ENCODE measurements at regions not wholly inside any gene's neighbourhood (a gene's known extent, or its start where the extent isn't known, plus 50 kb on each side); places are given as distances from the start of the nearest gene placed in this dataset.

GRCh38 chr13:76425935-76426334 lies 460.3 kb downstream of the KCTD12 start:
- ChIA-PET CTCF (no interaction called here), POLR2A (no interaction called here)
- TF ChIP-seq HDGF (IDR thresholded peaks at IDR 0.05; ENCODE audit: borderline replicate concordance) (no peak), ARNT (IDR thresholded peaks at IDR 0.05) (no peak), NFRKB (IDR thresholded peaks at IDR 0.05) (no peak), FOXK2 (IDR thresholded peaks at IDR 0.05) (no peak), LEF1 (IDR thresholded peaks at IDR 0.05; ENCODE audit: borderline replicate concordance) (no peak), SP1 (IDR thresholded peaks at IDR 0.05) (no peak), FOXM1 (IDR thresholded peaks at IDR 0.05; ENCODE audit: borderline replicate concordance) (no peak), L3MBTL2 (conservative IDR thresholded peaks at IDR 0.05) (no peak), SUZ12 (IDR thresholded peaks at IDR 0.05) (no peak), BHLHE40 (IDR thresholded peaks at IDR 0.05; ENCODE audit: borderline replicate concordance) (no peak), FOXA1 (IDR thresholded peaks at IDR 0.05) (no peak), ELF4 (IDR thresholded peaks at IDR 0.05) (no peak)
- no peak for DNase-seq (ENCODE audit: extremely low spot score)

DNA sequence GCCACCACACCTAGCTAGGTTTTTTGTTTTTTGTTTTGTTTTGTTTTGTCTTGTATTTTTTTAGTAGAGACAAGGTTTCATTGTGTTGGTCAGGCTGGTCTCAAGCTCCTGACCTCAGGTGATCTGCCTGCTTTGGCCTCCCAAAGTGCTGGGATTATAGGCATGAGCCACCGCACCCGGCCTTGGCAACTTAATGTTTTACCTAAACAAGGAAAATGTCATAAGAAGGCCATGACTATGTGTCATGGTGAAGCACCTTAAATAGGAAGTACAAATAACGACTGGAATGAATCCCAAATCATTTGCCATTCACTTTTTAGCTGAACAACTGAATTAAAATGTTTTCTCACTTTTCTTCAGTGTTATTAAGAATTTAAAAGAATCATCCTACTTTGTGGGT lies 465.2 kb downstream of the KCTD12 start:
- ChIA-PET CTCF (no interaction called here), POLR2A (no interaction called here)
- TF ChIP-seq SUZ12 (IDR thresholded peaks at IDR 0.05) (no peak), FOXA1 (IDR thresholded peaks at IDR 0.05) (no peak), L3MBTL2 (conservative IDR thresholded peaks at IDR 0.05) (no peak), TARDBP (IDR thresholded peaks at IDR 0.05) (no peak), FOXM1 (IDR thresholded peaks at IDR 0.05; ENCODE audit: borderline replicate concordance) (no peak), LEF1 (IDR thresholded peaks at IDR 0.05; ENCODE audit: borderline replicate concordance) (no peak), ZNF384 (IDR thresholded peaks at IDR 0.05) (no peak), ELF4 (IDR thresholded peaks at IDR 0.05) (no peak), NFRKB (IDR thresholded peaks at IDR 0.05) (no peak), FOXK2 (IDR thresholded peaks at IDR 0.05) (no peak), ARNT (IDR thresholded peaks at IDR 0.05) (no peak)
- DNase-seq (ENCODE audit: extremely low spot score) = no peak

DNA sequence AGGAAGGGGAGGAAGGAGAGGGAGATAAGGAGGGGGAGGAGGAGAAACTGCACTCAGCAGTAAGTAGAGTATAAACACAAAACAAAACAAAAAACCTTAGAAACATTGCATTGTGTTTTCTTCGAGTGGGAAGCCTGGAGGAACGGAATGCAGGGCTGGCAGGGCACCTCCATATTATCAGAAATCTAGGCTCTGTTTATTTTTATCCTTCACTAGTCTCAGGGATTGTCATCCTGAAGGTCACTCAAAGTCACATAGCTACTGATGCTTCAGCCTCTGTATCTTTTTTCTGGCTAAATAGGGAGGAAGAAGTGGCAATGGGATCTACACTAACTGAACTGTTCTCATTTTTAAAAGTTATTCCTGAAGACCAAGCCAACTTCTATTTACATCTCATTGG lies 467.8 kb downstream of the KCTD12 start:
- DNase-seq (ENCODE audit: extremely low spot score) = no peak
- ChIA-PET POLR2A (no interaction called here), CTCF (no interaction called here)
- TF ChIP-seq ELF4 (IDR thresholded peaks at IDR 0.05) (no peak), BHLHE40 (IDR thresholded peaks at IDR 0.05; ENCODE audit: borderline replicate concordance) (no peak), SP1 (IDR thresholded peaks at IDR 0.05) (no peak), ARNT (IDR thresholded peaks at IDR 0.05) (no peak), NFRKB (IDR thresholded peaks at IDR 0.05) (no peak), ZNF384 (IDR thresholded peaks at IDR 0.05) (no peak), TARDBP (IDR thresholded peaks at IDR 0.05) (no peak), FOXA1 (IDR thresholded peaks at IDR 0.05) (no peak), FOXM1 (IDR thresholded peaks at IDR 0.05; ENCODE audit: borderline replicate concordance) (no peak), HDGF (IDR thresholded peaks at IDR 0.05; ENCODE audit: borderline replicate concordance) (no peak), L3MBTL2 (conservative IDR thresholded peaks at IDR 0.05) (no peak), LEF1 (IDR thresholded peaks at IDR 0.05; ENCODE audit: borderline replicate concordance) (no peak), PKNOX1 (IDR thresholded peaks at IDR 0.05) (no peak), SUZ12 (IDR thresholded peaks at IDR 0.05) (no peak), FOXK2 (IDR thresholded peaks at IDR 0.05) (no peak), CTBP1 (IDR thresholded peaks at IDR 0.05; ENCODE audit: borderline replicate concordance) (no peak)

DNA sequence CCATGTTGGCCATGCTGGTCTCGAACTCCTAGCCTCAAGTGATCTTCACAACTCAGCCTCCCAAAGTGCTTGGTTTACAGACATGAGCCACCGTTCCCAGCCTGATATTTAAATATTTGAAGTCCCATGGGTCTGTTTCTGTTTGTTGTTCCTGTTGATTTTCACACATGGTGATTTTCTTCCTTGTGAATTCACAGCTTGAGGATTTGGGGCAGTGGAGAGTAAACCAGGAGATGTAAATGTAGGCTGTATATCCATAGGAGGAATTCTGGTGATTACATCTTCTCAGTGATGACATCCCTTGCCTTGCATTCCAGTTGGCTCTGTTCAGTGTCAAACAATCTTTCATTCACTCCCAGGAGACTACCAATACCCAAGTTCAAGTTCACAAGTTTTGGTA lies 471.9 kb downstream of the KCTD12 start:
- TF ChIP-seq LEF1 (IDR thresholded peaks at IDR 0.05; ENCODE audit: borderline replicate concordance) = no peak
- no peak for TF ChIP-seq FOXM1 (IDR thresholded peaks at IDR 0.05; ENCODE audit: borderline replicate concordance)
- ChIA-PET CTCF (no interaction called here), POLR2A (no interaction called here)
- DNase-seq (ENCODE audit: extremely low spot score) = no peak

DNA sequence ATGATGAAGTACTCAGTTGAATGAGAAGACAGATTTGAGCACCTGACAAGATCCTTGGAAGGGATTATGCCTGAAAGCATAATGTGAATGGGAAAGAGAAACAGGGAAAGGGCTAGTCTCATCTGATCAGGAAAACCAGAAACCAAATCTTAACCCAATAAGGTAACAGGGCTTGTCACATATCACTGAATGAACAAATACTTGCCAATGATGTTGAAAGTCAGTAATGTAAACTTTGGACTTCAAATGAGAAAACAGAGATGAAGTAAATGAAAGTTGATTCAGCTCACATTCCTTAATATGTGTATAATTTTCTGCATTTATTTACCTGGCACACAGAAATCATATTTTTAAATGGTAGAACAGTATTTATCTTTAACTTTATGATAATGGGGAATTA lies 480.0 kb downstream of the KCTD12 start:
- no peak for TF ChIP-seq PKNOX1 (IDR thresholded peaks at IDR 0.05)
- no peak for TF ChIP-seq L3MBTL2 (conservative IDR thresholded peaks at IDR 0.05)
- no peak for TF ChIP-seq FOXA1 (IDR thresholded peaks at IDR 0.05)
- TF ChIP-seq NFRKB (IDR thresholded peaks at IDR 0.05) = no peak
- TF ChIP-seq FOXK2 (IDR thresholded peaks at IDR 0.05) = no peak
- no peak for TF ChIP-seq ELF4 (IDR thresholded peaks at IDR 0.05)
- TF ChIP-seq ZNF384 (IDR thresholded peaks at IDR 0.05) = no peak
- no peak for TF ChIP-seq ARNT (IDR thresholded peaks at IDR 0.05)
- no peak for TF ChIP-seq CTBP1 (IDR thresholded peaks at IDR 0.05; ENCODE audit: borderline replicate concordance)
- TF ChIP-seq LEF1 (IDR thresholded peaks at IDR 0.05; ENCODE audit: borderline replicate concordance) = no peak
- TF ChIP-seq TARDBP (IDR thresholded peaks at IDR 0.05) = no peak
- TF ChIP-seq HDGF (IDR thresholded peaks at IDR 0.05; ENCODE audit: borderline replicate concordance) = no peak
- TF ChIP-seq SP1 (IDR thresholded peaks at IDR 0.05) = no peak
- no peak for TF ChIP-seq FOXM1 (IDR thresholded peaks at IDR 0.05; ENCODE audit: borderline replicate concordance)
- no peak for TF ChIP-seq SUZ12 (IDR thresholded peaks at IDR 0.05)
- no peak for TF ChIP-seq BHLHE40 (IDR thresholded peaks at IDR 0.05; ENCODE audit: borderline replicate concordance)
- POLR2A ChIA-PET = no interaction called here
- DNase-seq (ENCODE audit: extremely low spot score) = no peak
- CTCF ChIA-PET = interaction anchor here (0.5 kb wide), 1 partner anchor 202 kb away, joined by 4 read pairs; no protein-coding TSS in a partner anchor

GRCh38 chr13:76398425-76398824 lies 487.8 kb downstream of the KCTD12 start:
- POLR2A ChIA-PET = no interaction called here
- CTCF ChIA-PET = no interaction called here
- TF ChIP-seq NFRKB (IDR thresholded peaks at IDR 0.05) (no peak), ZNF384 (IDR thresholded peaks at IDR 0.05) (no peak), HDGF (IDR thresholded peaks at IDR 0.05; ENCODE audit: borderline replicate concordance) (no peak), FOXM1 (IDR thresholded peaks at IDR 0.05; ENCODE audit: borderline replicate concordance) (no peak), CTBP1 (IDR thresholded peaks at IDR 0.05; ENCODE audit: borderline replicate concordance) (no peak), ARNT (IDR thresholded peaks at IDR 0.05) (no peak), PKNOX1 (IDR thresholded peaks at IDR 0.05) (no peak), ELF4 (IDR thresholded peaks at IDR 0.05) (no peak), SUZ12 (IDR thresholded peaks at IDR 0.05) (no peak), BHLHE40 (IDR thresholded peaks at IDR 0.05; ENCODE audit: borderline replicate concordance) (no peak), FOXK2 (IDR thresholded peaks at IDR 0.05) (no peak), SP1 (IDR thresholded peaks at IDR 0.05) (no peak), FOXA1 (IDR thresholded peaks at IDR 0.05) (no peak), L3MBTL2 (conservative IDR thresholded peaks at IDR 0.05) (no peak), LEF1 (IDR thresholded peaks at IDR 0.05; ENCODE audit: borderline replicate concordance) (no peak)
- DNase-seq (ENCODE audit: extremely low spot score) = no peak

All from HEK293T (cell line).